HG03039 (cell line): ENCODE measurements at regions not wholly inside any gene's neighbourhood (a gene's known extent, or its start where the extent isn't known, plus 50 kb on each side); places are given as distances from the start of the nearest gene placed in this dataset.
A peak's percentile ranks its signal among the peaks of the same experiment; 100 is the strongest.
"Not testable (repeated sequence)": the region's sequence is repeated elsewhere in the genome, so short reads cannot be mapped to it uniquely, and the experiment has no call there.

Experiments used
- ATAC-seq: cut with Tn5 transposase; IDR thresholded peaks from one replicate; pipeline ENCODE4 v1.9.1; 2021; ENCODE audit warnings: mild to moderate bottlenecking, moderate library complexity; ENCODE audit not compliant: unreplicated experiment

DNA sequence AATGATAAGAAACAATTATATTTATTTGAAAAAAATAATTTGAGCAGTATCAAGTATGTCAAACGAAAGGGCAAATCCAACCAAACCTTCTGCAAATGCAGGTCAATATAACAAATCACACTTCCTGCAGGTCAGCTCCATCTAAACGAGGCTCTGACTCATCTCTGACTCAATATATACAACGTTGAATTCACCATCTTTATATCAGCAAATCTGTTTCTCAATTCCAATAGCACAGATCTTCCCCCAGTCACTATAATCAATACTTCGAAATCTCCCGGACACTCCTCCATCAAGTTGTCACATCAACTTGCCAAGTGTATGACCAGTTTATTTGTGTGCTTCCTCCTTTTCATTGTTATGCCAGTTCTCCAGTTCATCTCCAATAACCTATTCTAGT lies 388.9 kb downstream of the ZEB2 start:
- ATAC-seq = no peak

- ATAC-seq = no peak
Measured at GRCh38 chr2:144130551-144130950, 389.4 kb downstream of the ZEB2 start.

DNA sequence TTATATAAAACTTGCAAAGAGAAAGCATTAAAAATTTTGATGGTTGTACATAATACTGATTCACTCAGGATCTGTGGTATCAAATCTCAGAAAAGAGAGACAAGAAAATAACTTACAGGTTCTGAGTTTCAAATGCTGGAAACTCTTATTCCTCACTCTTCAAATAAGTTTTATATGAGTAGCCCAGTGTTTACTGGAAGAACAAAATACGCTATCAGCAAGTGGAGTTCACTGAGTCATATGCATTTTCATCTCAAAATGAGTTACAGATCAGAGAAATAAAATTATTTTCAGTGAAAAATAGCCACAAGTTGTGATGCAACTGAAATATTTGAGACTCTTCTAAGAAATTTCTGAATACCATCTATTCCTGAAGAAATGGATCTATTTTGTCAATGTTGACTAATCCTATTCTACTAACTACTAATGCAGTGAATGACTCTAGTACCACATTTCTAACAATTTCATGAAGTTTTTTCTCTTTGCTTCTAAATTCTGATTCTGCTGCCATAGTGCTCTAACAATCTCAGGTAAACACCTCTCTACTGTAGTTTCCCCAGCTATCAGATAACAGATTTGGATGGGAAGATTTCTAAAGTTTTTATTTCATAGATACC lies 391.7 kb downstream of the ZEB2 start:
- no peak for ATAC-seq

GRCh38 chr2:144127693-144128092 lies 392.2 kb downstream of the ZEB2 start:
- no peak for ATAC-seq

GRCh38 chr2:144126302-144126701 lies 393.6 kb downstream of the ZEB2 start:
- ATAC-seq = no peak

DNA sequence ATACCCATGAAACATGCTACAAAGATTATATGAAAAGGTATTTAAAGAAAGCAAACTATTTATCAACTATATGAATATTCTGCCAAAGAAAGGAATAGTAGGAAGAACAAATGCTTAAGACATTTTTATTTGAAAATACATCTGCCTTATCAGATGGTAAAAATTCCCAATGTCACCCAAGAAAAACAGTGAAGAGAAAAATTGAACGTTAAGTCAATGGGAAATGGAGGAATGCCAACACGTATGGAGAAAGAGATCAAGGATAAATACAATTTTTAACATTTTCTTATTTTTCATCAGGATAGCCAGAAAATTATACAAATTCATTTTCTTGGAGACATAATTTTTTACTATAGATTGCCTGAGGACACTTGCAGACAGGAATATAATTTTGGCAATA lies 394.2 kb downstream of the ZEB2 start:
- no peak for ATAC-seq

DNA sequence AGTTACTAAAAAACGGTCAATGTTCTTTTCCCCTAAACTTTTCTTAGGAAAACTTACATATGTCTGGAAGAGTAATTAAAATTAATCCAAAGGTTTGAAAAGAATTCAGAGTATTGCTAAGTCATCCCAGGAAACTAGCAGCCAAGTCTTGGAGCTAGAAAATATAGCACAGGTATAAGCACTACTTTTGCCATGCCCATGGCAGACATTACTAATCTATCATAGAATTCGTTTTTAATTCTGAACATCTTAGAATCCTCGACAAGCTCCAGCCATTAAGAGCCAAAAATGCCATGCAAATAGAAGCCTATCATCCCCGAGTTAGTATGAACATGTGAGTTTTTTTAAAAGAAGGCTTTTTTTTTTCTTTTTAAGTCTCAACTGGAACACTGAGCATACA lies 395.0 kb downstream of the ZEB2 start:
- no peak for ATAC-seq

- no peak for ATAC-seq
Measured at GRCh38 chr2:144120487-144120886, 399.4 kb downstream of the ZEB2 start.

GRCh38 chr2:144117086-144117485 lies 402.8 kb downstream of the ZEB2 start:
- ATAC-seq = no peak

GRCh38 chr2:144115739-144116291 lies 404.1 kb downstream of the ZEB2 start:
- ATAC-seq = no peak

- no peak for ATAC-seq
Measured at GRCh38 chr2:144114760-144115159, 405.2 kb downstream of the ZEB2 start.

DNA sequence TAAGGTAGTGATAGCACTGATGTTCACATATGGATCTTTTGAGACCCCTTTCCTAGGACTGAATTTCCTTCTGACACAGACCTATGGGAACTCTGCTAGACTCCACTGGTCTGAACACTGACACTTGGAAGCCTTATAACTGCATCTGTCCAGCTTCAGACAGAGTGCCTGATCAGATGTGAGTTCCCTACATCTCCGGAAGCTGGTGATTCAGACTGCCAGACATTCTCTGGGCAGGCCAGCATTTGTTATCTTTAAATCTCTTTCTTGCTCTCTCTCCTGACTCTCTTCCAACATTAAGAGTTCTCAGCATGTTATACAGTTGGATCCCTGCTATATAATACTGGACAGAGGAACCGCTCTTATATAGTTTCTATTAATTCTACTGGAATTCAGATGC lies 408.5 kb downstream of the ZEB2 start:
- ATAC-seq = no peak

GRCh38 chr2:144106104-144106503 lies 413.8 kb downstream of the ZEB2 start:
- not testable (repeated sequence) for ATAC-seq

- no peak for ATAC-seq
Measured at GRCh38 chr2:144102386-144102785, 417.5 kb downstream of the ZEB2 start.

DNA sequence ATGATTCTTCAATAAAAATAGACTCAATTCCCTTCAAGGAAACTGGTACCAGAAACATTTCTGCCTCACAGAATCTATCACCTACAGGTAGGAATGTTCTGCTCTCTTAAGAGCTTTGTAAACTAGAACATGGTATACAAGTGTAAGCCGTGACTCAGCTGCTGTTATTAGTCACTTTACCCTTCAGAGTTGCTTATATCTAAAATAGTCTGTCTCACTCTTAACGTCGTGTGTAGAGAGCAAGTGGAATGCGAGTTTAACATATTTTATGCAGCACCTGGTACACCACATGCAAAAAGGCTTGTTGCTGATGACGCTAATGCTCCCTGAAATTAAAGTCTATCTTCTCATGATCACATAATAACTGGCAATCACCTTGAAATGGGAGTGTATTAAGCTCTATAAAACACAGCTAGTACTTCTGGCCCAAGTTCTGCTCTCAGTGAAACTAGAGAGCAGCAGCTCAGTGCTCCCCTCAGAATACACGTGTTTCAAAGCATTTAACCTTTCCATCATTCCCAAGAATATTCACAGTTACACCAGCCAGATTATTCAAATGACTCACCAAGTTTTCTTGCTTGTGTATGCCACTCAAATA lies 420.0 kb downstream of the ZEB2 start:
- no peak for ATAC-seq

- ATAC-seq = no peak
Measured at GRCh38 chr2:144099340-144099739, 420.6 kb downstream of the ZEB2 start.

GRCh38 chr2:144097440-144098225 lies 422.3 kb downstream of the ZEB2 start:
- peak; percentile 65 for ATAC-seq

- no peak for ATAC-seq
Measured at GRCh38 chr2:144096531-144096930, 423.4 kb downstream of the ZEB2 start.

DNA sequence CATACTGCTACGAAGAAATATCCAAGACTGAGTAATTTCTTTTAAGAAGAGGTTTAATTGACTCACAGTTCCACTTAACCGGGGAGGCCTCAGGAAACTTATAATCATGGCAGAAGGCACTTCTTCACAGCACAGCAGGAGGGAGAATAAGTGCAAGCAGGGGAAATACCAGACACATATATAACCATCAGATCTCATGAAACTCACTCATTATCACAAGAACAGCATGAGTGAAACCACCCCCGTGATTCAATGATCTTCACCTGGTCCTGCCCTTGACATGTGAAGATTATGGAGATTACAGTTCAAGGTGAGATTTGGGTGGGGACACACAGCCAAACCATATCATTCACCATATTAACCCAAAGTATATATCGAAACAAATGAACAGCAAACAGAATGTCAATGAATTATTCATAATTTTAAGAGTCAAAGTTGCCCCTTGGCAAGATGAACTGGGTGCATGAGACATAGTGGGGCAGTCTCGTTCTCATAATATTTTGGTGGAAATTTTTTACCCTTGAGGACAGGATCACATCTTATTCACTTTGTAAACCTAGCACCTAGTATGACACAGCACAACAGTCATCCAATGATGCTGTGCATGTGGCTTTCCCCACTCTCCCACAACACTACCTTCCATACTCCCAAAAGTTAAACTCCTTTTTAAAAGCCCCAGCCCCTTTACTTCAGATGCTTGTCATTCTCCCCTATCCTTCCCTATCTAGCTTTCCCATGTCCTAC lies 425.3 kb downstream of the ZEB2 start:
- ATAC-seq = no peak

GRCh38 chr2:144091622-144092021 lies 428.3 kb downstream of the ZEB2 start:
- ATAC-seq = no peak

GRCh38 chr2:144088863-144089262 lies 431.1 kb downstream of the ZEB2 start:
- ATAC-seq = no peak
